ENCODE measurements at regions not wholly inside any gene's neighbourhood (a gene's known extent, or its start where the extent isn't known, plus 50 kb on each side); places are given as distances from the start of the nearest gene placed in this dataset.

DNA sequence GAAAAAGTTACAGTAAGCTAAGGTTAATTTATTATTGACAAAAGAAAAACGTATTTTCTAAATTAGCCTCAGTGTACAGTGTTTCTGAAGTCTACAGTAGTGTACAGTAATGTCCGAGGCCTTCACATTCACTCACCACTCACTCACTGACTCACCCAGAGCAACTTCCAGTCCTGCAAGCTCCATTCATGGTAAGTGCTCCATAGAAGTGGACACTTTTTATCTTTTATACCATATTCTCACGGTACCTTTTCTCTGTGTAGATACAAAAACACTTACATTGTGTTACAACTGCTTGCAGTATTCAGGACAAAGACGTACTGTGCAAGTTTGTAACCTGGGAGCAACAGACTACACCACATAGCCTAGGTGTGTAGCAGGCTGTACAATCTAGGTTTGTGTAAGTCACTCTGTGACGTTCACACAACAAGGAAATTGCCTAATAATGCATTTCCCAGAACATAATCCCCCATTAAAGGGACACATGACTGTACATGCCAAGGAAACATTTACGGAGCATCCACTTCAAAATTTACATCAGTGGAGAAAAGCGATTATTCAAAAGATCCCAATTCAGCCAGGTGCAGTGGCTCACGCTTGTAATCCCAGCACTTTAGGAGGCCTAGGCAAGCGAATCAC is 133.4 kb downstream of the BANF2 start:
- WGBS, 2 donors, result 74 to 76% methylated on average over 9 of the region's 9 CpGs
- intact Hi-C loops (cut with DNase I; ENCODE audit: low total_unique reads), result no loop called here
- Histone ChIP-seq H3K36me3 (ENCODE audit: low read depth, missing control alignments) (no peaks in the 10 kb centered on the region), H3K27ac (no peak overlapping the region), H3K9me3 (no peaks in the 10 kb centered on the region), H3K4me1 (peaks cover 13% of the 10 kb centered on the region), H3K27me3 (no peaks in the 10 kb centered on the region), H3K4me3 (no peak overlapping the region)
- DNase-seq, result no peak
- no peak for TF ChIP-seq POLR2A (IDR thresholded peaks at IDR 0.05)
- TF ChIP-seq, protein P1, sequence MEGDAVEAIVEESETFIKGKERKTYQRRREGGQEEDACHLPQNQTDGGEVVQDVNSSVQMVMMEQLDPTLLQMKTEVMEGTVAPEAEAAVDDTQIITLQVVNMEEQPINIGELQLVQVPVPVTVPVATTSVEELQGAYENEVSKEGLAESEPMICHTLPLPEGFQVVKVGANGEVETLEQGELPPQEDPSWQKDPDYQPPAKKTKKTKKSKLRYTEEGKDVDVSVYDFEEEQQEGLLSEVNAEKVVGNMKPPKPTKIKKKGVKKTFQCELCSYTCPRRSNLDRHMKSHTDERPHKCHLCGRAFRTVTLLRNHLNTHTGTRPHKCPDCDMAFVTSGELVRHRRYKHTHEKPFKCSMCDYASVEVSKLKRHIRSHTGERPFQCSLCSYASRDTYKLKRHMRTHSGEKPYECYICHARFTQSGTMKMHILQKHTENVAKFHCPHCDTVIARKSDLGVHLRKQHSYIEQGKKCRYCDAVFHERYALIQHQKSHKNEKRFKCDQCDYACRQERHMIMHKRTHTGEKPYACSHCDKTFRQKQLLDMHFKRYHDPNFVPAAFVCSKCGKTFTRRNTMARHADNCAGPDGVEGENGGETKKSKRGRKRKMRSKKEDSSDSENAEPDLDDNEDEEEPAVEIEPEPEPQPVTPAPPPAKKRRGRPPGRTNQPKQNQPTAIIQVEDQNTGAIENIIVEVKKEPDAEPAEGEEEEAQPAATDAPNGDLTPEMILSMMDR (IDR thresholded peaks at IDR 0.05), result no peak

DNA sequence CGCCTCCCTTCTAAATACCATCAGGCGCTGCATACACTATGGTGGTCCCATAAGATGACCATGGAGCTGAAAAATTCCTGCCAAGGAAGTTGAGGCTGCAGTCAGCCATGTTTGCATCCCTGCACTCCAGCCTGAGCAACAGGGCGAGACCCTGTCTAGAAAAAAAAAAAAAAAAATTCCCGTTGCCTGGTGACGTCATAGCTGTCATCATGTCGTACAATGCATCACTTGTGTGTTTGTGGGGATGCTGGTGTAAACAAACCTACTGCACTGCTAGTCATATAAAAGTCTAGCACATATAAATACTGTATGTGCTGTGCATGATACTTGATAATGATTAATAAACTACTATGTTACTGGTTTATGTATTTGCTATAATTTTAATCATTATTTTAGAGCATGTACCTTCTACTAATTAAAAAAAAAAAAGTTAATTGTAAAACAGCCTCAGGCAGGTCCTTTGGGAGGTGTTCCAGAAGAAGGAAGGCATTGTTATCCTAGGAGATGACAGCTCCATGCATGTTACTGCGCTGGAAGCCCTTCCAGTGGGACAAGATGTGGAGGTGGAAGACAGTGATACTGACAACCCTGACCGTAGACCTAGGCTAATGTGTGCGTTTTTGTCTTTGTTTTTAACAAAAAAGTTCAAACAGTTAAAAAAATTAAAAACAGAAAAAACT is 132.6 kb downstream of the BANF2 start:
- TF ChIP-seq, protein P1 (IDR thresholded peaks at IDR 0.05), result no peak
- TF ChIP-seq POLR2A (IDR thresholded peaks at IDR 0.05), result no peak
- H3K4me3 ChIP-seq, result no peak overlapping the region
- H3K27me3 ChIP-seq, result no peaks in the 10 kb centered on the region
- H3K27ac ChIP-seq, result no peak overlapping the region
- H3K9me3 ChIP-seq, result no peaks in the 10 kb centered on the region
- peaks cover 13% of the 10 kb centered on the region for H3K4me1 ChIP-seq
- no peak for DNase-seq
- intact Hi-C loops (cut with DNase I; ENCODE audit: low total_unique reads), result no loop called here
- no peaks in the 10 kb centered on the region for H3K36me3 ChIP-seq (ENCODE audit: low read depth, missing control alignments)
- WGBS, 2 donors, result 81 to 86% methylated on average over 9 of the region's 9 CpGs

DNA sequence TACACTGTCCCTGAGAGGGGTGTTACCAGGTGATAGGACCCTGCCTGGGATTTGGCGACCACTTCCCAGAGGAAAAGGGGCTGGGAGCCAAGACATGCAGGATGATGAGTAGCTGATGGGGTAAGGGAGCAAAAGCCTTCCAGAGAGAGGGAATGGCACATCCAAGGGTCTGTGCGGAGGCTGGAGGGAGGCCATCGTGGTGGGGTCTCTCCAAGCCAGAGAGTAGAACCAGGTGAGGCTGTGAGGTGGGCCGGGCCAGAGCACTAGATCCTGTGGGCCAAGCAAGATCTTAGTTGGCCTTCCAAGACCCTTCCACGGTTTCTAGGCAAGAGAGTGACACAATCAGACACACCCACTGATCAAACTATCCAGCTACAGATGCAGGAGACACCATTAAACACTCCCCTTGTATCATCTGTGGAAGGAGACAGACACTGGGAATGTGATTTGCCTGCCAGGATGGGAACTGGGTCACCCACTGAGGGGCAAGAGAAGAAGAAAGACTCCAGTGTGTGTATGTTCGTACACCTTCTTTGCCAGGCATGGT is 128.9 kb downstream of the BANF2 start:
- no peaks in the 10 kb centered on the region for H3K36me3 ChIP-seq (ENCODE audit: low read depth, missing control alignments)
- H3K4me3 ChIP-seq, result no peak overlapping the region
- DNase-seq, result no peak
- 79 to 91% methylated on average over 6 of the region's 6 CpGs for WGBS, 2 donors
- no peak for TF ChIP-seq POLR2A (IDR thresholded peaks at IDR 0.05)
- TF ChIP-seq, protein P1 (IDR thresholded peaks at IDR 0.05), result no peak
- no peaks in the 10 kb centered on the region for H3K4me1 ChIP-seq
- H3K27me3 ChIP-seq, result no peaks in the 10 kb centered on the region
- intact Hi-C loops (cut with DNase I; ENCODE audit: low total_unique reads), result no loop called here
- H3K27ac ChIP-seq, result no peak overlapping the region
- no peaks in the 10 kb centered on the region for H3K9me3 ChIP-seq

DNA sequence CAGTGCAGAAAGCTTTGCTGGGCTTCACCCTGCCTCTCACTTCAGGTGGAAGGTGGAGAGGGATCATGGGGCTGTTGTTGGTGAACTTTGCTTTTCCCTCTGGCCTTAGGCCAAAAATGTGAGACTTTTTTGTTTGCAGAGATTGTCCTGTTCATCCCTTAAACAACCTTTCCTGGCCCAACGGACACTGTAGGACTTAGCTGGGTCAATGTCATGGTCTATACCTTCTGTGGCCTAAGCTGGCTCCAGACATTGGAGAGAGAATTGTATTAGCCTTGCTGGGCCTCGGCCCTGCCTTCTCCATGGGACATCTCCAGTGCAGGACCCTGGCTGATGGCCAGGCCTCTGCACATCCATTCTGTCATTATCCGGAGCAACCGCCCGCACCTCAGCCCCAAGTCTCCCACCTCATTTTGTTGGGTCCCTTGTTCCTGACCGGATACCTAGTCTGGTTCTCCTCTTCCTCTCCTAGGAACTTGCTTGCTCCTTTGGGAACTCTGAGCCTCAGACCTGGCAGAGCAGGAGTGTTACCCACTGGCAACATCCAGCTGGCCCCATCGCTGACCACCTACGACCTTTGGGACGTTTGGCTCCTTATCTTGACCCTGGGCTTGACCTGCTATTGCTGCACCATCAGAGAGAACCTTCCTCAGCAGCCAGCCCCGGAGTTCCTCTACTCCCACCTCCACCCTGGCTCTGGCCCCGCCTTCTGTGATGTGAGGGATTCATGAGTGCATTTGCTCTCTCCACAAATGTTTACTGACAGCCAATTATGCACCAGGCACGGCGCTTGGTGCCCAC is 128.2 kb downstream of the BANF2 start:
- H3K9me3 ChIP-seq, result no peaks in the 10 kb centered on the region
- H3K36me3 ChIP-seq (ENCODE audit: low read depth, missing control alignments), result no peaks in the 10 kb centered on the region
- H3K27me3 ChIP-seq, result no peaks in the 10 kb centered on the region
- no peaks in the 10 kb centered on the region for H3K4me1 ChIP-seq
- TF ChIP-seq POLR2A (IDR thresholded peaks at IDR 0.05), result no peak
- TF ChIP-seq, protein P1 (IDR thresholded peaks at IDR 0.05), result no peak
- DNase-seq, result no peak
- H3K27ac ChIP-seq, result no peak overlapping the region
- WGBS, 2 donors, result 83 to 84% methylated on average over 13 of the region's 13 CpGs
- intact Hi-C loops (cut with DNase I; ENCODE audit: low total_unique reads), result no loop called here
- no peak overlapping the region for H3K4me3 ChIP-seq

Measured in testis (tissue), 2 donors.